ENCODE measurements at regions not wholly inside any gene's neighbourhood (a gene's known extent, or its start where the extent isn't known, plus 50 kb on each side); places are given as distances from the start of the nearest gene placed in this dataset.

DNA sequence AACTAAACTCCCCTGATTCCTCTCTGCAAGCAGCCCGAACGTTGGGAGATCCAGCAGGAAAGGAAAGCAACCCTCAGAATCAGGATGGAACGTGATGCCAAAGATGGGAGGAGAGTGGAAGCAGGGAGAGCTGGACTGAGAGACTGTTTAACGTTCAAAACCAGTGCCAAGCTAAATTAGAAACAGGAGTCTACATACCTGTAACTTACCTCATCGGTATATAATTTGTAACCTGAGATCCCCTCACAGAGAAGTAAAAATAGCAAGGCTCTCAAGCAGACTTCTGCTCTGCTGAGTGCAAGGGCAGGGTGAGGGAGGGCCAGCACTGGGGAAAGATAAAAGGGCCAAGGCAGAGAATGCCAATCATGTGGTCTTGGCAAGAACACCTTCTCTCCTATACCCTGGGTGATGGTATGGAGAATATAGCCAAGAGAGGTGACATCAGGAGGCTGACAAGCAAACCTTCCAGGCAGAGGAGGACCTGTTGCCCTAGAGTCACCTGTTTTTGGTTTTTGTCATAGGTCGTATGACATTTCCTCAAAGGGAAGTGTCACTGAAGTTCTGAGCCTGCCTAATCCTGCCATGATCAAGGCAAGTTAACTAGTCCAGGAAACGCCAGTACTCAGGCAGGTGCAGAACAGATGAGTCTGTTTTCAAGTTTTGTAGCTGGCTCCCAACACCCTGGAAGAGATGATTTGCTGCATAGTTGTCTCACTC lies 472.0 kb downstream of the NFIB start:
- peak; percentile 62; the same call in 1 of the 2 replicates for TF ChIP-seq EP300 (IDR thresholded peaks at IDR 0.05; ENCODE audit: borderline replicate concordance)
- TF ChIP-seq RAD21 (IDR thresholded peaks at IDR 0.05; ENCODE audit: low read depth), result no peak
- no peak for TF ChIP-seq YY1 (IDR thresholded peaks at IDR 0.05; ENCODE audit: low read depth)
- TF ChIP-seq CEBPB (IDR thresholded peaks at IDR 0.05), result no peak
- no peak for TF ChIP-seq FOXM1 (IDR thresholded peaks at IDR 0.05; ENCODE audit: borderline replicate concordance, low read depth)
- TF ChIP-seq, protein P1, sequence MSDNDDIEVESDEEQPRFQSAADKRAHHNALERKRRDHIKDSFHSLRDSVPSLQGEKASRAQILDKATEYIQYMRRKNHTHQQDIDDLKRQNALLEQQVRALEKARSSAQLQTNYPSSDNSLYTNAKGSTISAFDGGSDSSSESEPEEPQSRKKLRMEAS (IDR thresholded peaks at IDR 0.05), result no peak
- TF ChIP-seq, protein P2, sequence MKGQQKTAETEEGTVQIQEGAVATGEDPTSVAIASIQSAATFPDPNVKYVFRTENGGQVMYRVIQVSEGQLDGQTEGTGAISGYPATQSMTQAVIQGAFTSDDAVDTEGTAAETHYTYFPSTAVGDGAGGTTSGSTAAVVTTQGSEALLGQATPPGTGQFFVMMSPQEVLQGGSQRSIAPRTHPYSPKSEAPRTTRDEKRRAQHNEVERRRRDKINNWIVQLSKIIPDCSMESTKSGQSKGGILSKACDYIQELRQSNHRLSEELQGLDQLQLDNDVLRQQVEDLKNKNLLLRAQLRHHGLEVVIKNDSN (IDR thresholded peaks at IDR 0.05), result no peak
- TF ChIP-seq TAF1 (IDR thresholded peaks at IDR 0.05; ENCODE audit: low read depth), result no peak
- TF ChIP-seq, protein P3, sequence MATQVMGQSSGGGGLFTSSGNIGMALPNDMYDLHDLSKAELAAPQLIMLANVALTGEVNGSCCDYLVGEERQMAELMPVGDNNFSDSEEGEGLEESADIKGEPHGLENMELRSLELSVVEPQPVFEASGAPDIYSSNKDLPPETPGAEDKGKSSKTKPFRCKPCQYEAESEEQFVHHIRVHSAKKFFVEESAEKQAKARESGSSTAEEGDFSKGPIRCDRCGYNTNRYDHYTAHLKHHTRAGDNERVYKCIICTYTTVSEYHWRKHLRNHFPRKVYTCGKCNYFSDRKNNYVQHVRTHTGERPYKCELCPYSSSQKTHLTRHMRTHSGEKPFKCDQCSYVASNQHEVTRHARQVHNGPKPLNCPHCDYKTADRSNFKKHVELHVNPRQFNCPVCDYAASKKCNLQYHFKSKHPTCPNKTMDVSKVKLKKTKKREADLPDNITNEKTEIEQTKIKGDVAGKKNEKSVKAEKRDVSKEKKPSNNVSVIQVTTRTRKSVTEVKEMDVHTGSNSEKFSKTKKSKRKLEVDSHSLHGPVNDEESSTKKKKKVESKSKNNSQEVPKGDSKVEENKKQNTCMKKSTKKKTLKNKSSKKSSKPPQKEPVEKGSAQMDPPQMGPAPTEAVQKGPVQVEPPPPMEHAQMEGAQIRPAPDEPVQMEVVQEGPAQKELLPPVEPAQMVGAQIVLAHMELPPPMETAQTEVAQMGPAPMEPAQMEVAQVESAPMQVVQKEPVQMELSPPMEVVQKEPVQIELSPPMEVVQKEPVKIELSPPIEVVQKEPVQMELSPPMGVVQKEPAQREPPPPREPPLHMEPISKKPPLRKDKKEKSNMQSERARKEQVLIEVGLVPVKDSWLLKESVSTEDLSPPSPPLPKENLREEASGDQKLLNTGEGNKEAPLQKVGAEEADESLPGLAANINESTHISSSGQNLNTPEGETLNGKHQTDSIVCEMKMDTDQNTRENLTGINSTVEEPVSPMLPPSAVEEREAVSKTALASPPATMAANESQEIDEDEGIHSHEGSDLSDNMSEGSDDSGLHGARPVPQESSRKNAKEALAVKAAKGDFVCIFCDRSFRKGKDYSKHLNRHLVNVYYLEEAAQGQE (IDR thresholded peaks at IDR 0.05; ENCODE audit: low read depth), result no peak
- no peak for TF ChIP-seq EGR1 (IDR thresholded peaks at IDR 0.05)
- no peak for TF ChIP-seq ZBTB7A (IDR thresholded peaks at IDR 0.05; ENCODE audit: low read depth)
